ENCODE measurements at regions not wholly inside any gene's neighbourhood (a gene's known extent, or its start where the extent isn't known, plus 50 kb on each side); places are given as distances from the start of the nearest gene placed in this dataset.

GRCh38 chr1:228872080-228872479, 136.8 kb downstream of the RHOU start:
- Mint-ChIP-seq H3K27me3 (peaks cover 2% of the 10 kb centered on the region), H3K36me3 (ENCODE audit: low read depth) (no peaks in the 10 kb centered on the region), H3K4me1 (ENCODE audit: low read depth) (no peaks in the 10 kb centered on the region), H3K9me3 (no peaks in the 10 kb centered on the region), H3K4me3 (no peak overlapping the region), H3K27ac (no peak overlapping the region)
- intact Hi-C loops (cut with micrococcal nuclease), result no loop called here

- Mint-ChIP-seq H3K27ac (no peak overlapping the region), H3K36me3 (ENCODE audit: low read depth) (no peaks in the 10 kb centered on the region), H3K4me3 (no peak overlapping the region), H3K4me1 (ENCODE audit: low read depth) (no peaks in the 10 kb centered on the region), H3K9me3 (no peaks in the 10 kb centered on the region), H3K27me3 (peaks cover 2% of the 10 kb centered on the region)
- intact Hi-C loops (cut with micrococcal nuclease), result no loop called here
Measured at GRCh38 chr1:228873709-228874108, 138.4 kb downstream of the RHOU start.

- Mint-ChIP-seq H3K27me3 (peaks cover 2% of the 10 kb centered on the region), H3K36me3 (ENCODE audit: low read depth) (no peaks in the 10 kb centered on the region), H3K27ac (no peak overlapping the region), H3K4me3 (no peak overlapping the region), H3K4me1 (ENCODE audit: low read depth) (no peaks in the 10 kb centered on the region), H3K9me3 (no peaks in the 10 kb centered on the region)
- intact Hi-C loops (cut with micrococcal nuclease), result no loop called here
Measured at GRCh38 chr1:228875741-228876140, 140.5 kb downstream of the RHOU start.

GRCh38 chr1:228876187-228876586, 140.9 kb downstream of the RHOU start:
- intact Hi-C loops (cut with micrococcal nuclease), result no loop called here
- peaks cover 2% of the 10 kb centered on the region for H3K27me3 Mint-ChIP-seq
- H3K4me3 Mint-ChIP-seq, result no peak overlapping the region
- H3K27ac Mint-ChIP-seq, result no peak overlapping the region
- H3K9me3 Mint-ChIP-seq, result no peaks in the 10 kb centered on the region
- H3K4me1 Mint-ChIP-seq (ENCODE audit: low read depth), result no peaks in the 10 kb centered on the region
- no peaks in the 10 kb centered on the region for H3K36me3 Mint-ChIP-seq (ENCODE audit: low read depth)

- Mint-ChIP-seq H3K27me3 (no peaks in the 10 kb centered on the region), H3K9me3 (peaks cover 6% of the 10 kb centered on the region), H3K4me3 (no peak overlapping the region), H3K36me3 (ENCODE audit: low read depth) (peaks cover 2% of the 10 kb centered on the region), H3K27ac (no peak overlapping the region), H3K4me1 (ENCODE audit: low read depth) (no peaks in the 10 kb centered on the region)
- intact Hi-C loops (cut with micrococcal nuclease), result no loop called here
Measured at GRCh38 chr1:228879164-228879563, 143.9 kb downstream of the RHOU start.

GRCh38 chr1:228882041-228882770, 146.9 kb downstream of the RHOU start:
- Mint-ChIP-seq H3K9me3 (peaks cover 10% of the 10 kb centered on the region), H3K36me3 (ENCODE audit: low read depth) (peaks cover 5% of the 10 kb centered on the region), H3K27ac (no peak overlapping the region), H3K4me3 (no peak overlapping the region), H3K27me3 (no peaks in the 10 kb centered on the region), H3K4me1 (ENCODE audit: low read depth) (no peaks in the 10 kb centered on the region)
- intact Hi-C loops (cut with micrococcal nuclease), result no loop called here

GRCh38 chr1:228882771-228883450, 147.6 kb downstream of the RHOU start:
- H3K27ac Mint-ChIP-seq, result no peak overlapping the region
- intact Hi-C loops (cut with micrococcal nuclease), result no loop called here
- H3K36me3 Mint-ChIP-seq (ENCODE audit: low read depth), result peaks cover 5% of the 10 kb centered on the region
- no peak overlapping the region for H3K4me3 Mint-ChIP-seq
- no peaks in the 10 kb centered on the region for H3K27me3 Mint-ChIP-seq
- H3K4me1 Mint-ChIP-seq (ENCODE audit: low read depth), result no peaks in the 10 kb centered on the region
- H3K9me3 Mint-ChIP-seq, result peaks cover 10% of the 10 kb centered on the region

GRCh38 chr1:228883535-228883934, 148.3 kb downstream of the RHOU start:
- intact Hi-C loops (cut with micrococcal nuclease), result no loop called here
- Mint-ChIP-seq H3K9me3 (peaks cover 10% of the 10 kb centered on the region), H3K4me3 (no peak overlapping the region), H3K27me3 (no peaks in the 10 kb centered on the region), H3K27ac (no peak overlapping the region), H3K4me1 (ENCODE audit: low read depth) (no peaks in the 10 kb centered on the region), H3K36me3 (ENCODE audit: low read depth) (peaks cover 5% of the 10 kb centered on the region)

GRCh38 chr1:228884196-228884595, 148.9 kb downstream of the RHOU start:
- intact Hi-C loops (cut with micrococcal nuclease), result no loop called here
- no peak overlapping the region for H3K27ac Mint-ChIP-seq
- peaks cover 10% of the 10 kb centered on the region for H3K9me3 Mint-ChIP-seq
- no peak overlapping the region for H3K4me3 Mint-ChIP-seq
- H3K27me3 Mint-ChIP-seq, result no peaks in the 10 kb centered on the region
- H3K36me3 Mint-ChIP-seq (ENCODE audit: low read depth), result peaks cover 5% of the 10 kb centered on the region
- H3K4me1 Mint-ChIP-seq (ENCODE audit: low read depth), result no peaks in the 10 kb centered on the region

GRCh38 chr1:228884615-228885566, 149.6 kb downstream of the RHOU start:
- Mint-ChIP-seq H3K4me3 (no peak overlapping the region), H3K9me3 (peaks cover 10% of the 10 kb centered on the region), H3K27ac (no peak overlapping the region), H3K27me3 (no peaks in the 10 kb centered on the region), H3K36me3 (ENCODE audit: low read depth) (peaks cover 5% of the 10 kb centered on the region), H3K4me1 (ENCODE audit: low read depth) (no peaks in the 10 kb centered on the region)
- intact Hi-C loops (cut with micrococcal nuclease), result no loop called here

GRCh38 chr1:228885845-228886244, 150.6 kb downstream of the RHOU start:
- no peak overlapping the region for H3K27ac Mint-ChIP-seq
- H3K4me1 Mint-ChIP-seq (ENCODE audit: low read depth), result no peaks in the 10 kb centered on the region
- intact Hi-C loops (cut with micrococcal nuclease), result no loop called here
- peaks cover 10% of the 10 kb centered on the region for H3K9me3 Mint-ChIP-seq
- H3K36me3 Mint-ChIP-seq (ENCODE audit: low read depth), result peaks cover 5% of the 10 kb centered on the region
- no peak overlapping the region for H3K4me3 Mint-ChIP-seq
- peaks cover 2% of the 10 kb centered on the region for H3K27me3 Mint-ChIP-seq

GRCh38 chr1:228887101-228887500, 151.8 kb downstream of the RHOU start:
- peaks cover 10% of the 10 kb centered on the region for H3K9me3 Mint-ChIP-seq
- no peak overlapping the region for H3K4me3 Mint-ChIP-seq
- H3K27me3 Mint-ChIP-seq, result peaks cover 2% of the 10 kb centered on the region
- no peaks in the 10 kb centered on the region for H3K4me1 Mint-ChIP-seq (ENCODE audit: low read depth)
- intact Hi-C loops (cut with micrococcal nuclease), result no loop called here
- no peak overlapping the region for H3K27ac Mint-ChIP-seq
- H3K36me3 Mint-ChIP-seq (ENCODE audit: low read depth), result peaks cover 5% of the 10 kb centered on the region

- H3K36me3 Mint-ChIP-seq (ENCODE audit: low read depth), result peaks cover 5% of the 10 kb centered on the region
- H3K4me3 Mint-ChIP-seq, result no peak overlapping the region
- peaks cover 2% of the 10 kb centered on the region for H3K27me3 Mint-ChIP-seq
- no peaks in the 10 kb centered on the region for H3K4me1 Mint-ChIP-seq (ENCODE audit: low read depth)
- H3K27ac Mint-ChIP-seq, result no peak overlapping the region
- intact Hi-C loops (cut with micrococcal nuclease), result no loop called here
- H3K9me3 Mint-ChIP-seq, result peaks cover 10% of the 10 kb centered on the region
Measured at GRCh38 chr1:228887960-228888359, 152.7 kb downstream of the RHOU start.

GRCh38 chr1:228889289-228889688, 154.0 kb downstream of the RHOU start:
- H3K4me3 Mint-ChIP-seq, result no peak overlapping the region
- peaks cover 2% of the 10 kb centered on the region for H3K27me3 Mint-ChIP-seq
- peaks cover 3% of the 10 kb centered on the region for H3K9me3 Mint-ChIP-seq
- intact Hi-C loops (cut with micrococcal nuclease), result no loop called here
- no peaks in the 10 kb centered on the region for H3K4me1 Mint-ChIP-seq (ENCODE audit: low read depth)
- H3K36me3 Mint-ChIP-seq (ENCODE audit: low read depth), result peaks cover 2% of the 10 kb centered on the region
- H3K27ac Mint-ChIP-seq, result no peak overlapping the region
